ENCODE measurements at regions not wholly inside any gene's neighbourhood (a gene's known extent, or its start where the extent isn't known, plus 50 kb on each side); places are given as distances from the start of the nearest gene placed in this dataset.

DNA sequence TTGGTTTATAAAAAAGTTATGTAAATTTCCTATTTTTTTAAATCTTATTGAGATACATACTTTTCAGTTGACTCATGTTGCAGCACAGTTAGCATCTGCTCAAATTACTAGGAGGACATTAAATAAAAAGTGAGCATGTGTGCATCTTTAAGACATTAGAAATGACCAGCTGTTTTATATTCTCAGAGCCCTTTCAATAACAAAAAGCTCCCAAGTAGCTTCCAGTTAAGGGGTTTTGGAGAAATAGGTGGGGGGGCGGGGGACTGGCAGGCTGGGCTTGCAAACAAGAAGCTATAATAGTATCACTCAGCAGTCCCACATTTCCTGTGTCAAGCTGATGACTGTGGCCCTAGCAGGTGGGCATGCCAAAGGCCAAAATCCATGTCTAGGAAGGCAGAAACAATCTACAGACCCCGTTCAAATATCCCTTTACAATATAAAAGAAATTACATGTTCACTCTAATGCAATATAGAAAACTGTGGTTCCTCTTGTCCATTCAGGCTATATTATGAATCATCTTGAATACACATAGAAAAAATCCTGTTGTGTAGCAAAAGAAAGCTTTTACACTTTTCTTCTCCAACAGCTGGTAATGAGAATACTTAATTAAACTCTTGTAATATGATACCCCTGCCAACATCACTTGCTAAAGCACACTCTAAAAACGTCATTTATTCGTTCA lies 1713.2 kb upstream of the SLC10A2 start:
- Histone ChIP-seq H3K79me2 (ENCODE audit: low read length) (no peaks in the 10 kb centered on the region), H3K4me1 (ENCODE audit: low read length) (no peaks in the 10 kb centered on the region), H3K27ac (ENCODE audit: low read length) (no peak overlapping the region), H3K4me2 (ENCODE audit: low read length) (no peak overlapping the region), H3K4me3 (ENCODE audit: low read length) (no peak overlapping the region), H2AFZ (ENCODE audit: low read depth, low read length) (0 out of 2 replicates have a peak overlapping the region, but pooled peaks have one; percentile 25), H3K27me3 (ENCODE audit: low read depth, low read length) (no peaks in the 10 kb centered on the region), H3K9ac (ENCODE audit: low read length) (no peak overlapping the region), H3K9me3 (ENCODE audit: insufficient read depth, low read length) (no peaks in the 10 kb centered on the region), H4K20me1 (ENCODE audit: insufficient read depth, low read length) (no peaks in the 10 kb centered on the region), H3K36me3 (replicated peaks; ENCODE audit: low read depth, low read length) (no peaks in the 10 kb centered on the region)
- TF ChIP-seq EZH2phosphoT487 (IDR thresholded peaks at IDR 0.05; ENCODE audit: low read depth) (no peak), CTCF (IDR thresholded peaks at IDR 0.05; ENCODE audit: low read depth, low read length) (no peak)

GRCh38 chr13:104773775-104774174 lies 1707.6 kb upstream of the SLC10A2 start:
- Histone ChIP-seq H3K4me2 (ENCODE audit: low read length) (peak overlapping the region; percentile 27; the same call in 1 of the 2 replicates), H3K79me2 (ENCODE audit: low read length) (no peaks in the 10 kb centered on the region)
- peak; percentile 74 for TF ChIP-seq CTCF (IDR thresholded peaks at IDR 0.05; ENCODE audit: low read depth, low read length)
- TF ChIP-seq EZH2phosphoT487 (IDR thresholded peaks at IDR 0.05; ENCODE audit: low read depth) = no peak

DNA sequence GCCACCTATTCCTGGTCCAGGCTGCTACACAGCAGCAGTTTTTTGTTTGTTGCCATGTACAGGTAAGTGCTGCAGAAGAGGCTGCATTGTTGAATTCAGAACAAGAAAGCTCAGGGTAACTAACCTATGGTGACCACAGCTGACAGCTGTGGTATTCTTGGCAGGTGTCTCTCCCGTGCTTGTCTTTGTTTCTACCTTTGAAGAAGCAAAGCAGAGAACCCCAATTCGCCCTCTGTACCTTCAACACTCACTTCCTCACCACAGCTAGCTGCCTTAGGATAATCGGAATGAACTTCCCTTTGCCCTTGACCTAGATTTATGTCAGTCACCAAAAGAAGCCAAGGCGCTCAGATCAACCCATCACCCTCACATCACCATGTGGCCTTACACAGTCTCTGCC lies 1703.3 kb upstream of the SLC10A2 start:
- no peak overlapping the region for H2AFZ ChIP-seq (ENCODE audit: low read depth, low read length)
- H3K79me2 ChIP-seq (ENCODE audit: low read length) = no peaks in the 10 kb centered on the region
- no peak overlapping the region for H3K27ac ChIP-seq (ENCODE audit: low read length)
- no peaks in the 10 kb centered on the region for H3K36me3 ChIP-seq (replicated peaks; ENCODE audit: low read depth, low read length)
- H3K4me3 ChIP-seq (ENCODE audit: low read length) = no peak overlapping the region
- no peaks in the 10 kb centered on the region for H3K9me3 ChIP-seq (ENCODE audit: insufficient read depth, low read length)
- no peaks in the 10 kb centered on the region for H3K4me1 ChIP-seq (ENCODE audit: low read length)
- no peak overlapping the region for H3K4me2 ChIP-seq (ENCODE audit: low read length)
- TF ChIP-seq EZH2phosphoT487 (IDR thresholded peaks at IDR 0.05; ENCODE audit: low read depth) (no peak), CTCF (IDR thresholded peaks at IDR 0.05; ENCODE audit: low read depth, low read length) (no peak)
- H3K9ac ChIP-seq (ENCODE audit: low read length) = no peak overlapping the region
- no peaks in the 10 kb centered on the region for H3K27me3 ChIP-seq (ENCODE audit: low read depth, low read length)
- no peaks in the 10 kb centered on the region for H4K20me1 ChIP-seq (ENCODE audit: insufficient read depth, low read length)

More at GRCh38 chr13:104773775-104774174, 1707.6 kb upstream of the SLC10A2 start:
- H3K9me3 ChIP-seq (ENCODE audit: insufficient read depth, low read length) = no peaks in the 10 kb centered on the region
- no peak overlapping the region for H3K27ac ChIP-seq (ENCODE audit: low read length)
- H3K27me3 ChIP-seq (ENCODE audit: low read depth, low read length) = no peaks in the 10 kb centered on the region
- no peaks in the 10 kb centered on the region for H4K20me1 ChIP-seq (ENCODE audit: insufficient read depth, low read length)
- H3K36me3 ChIP-seq (replicated peaks; ENCODE audit: low read depth, low read length) = no peaks in the 10 kb centered on the region
- no peak overlapping the region for H2AFZ ChIP-seq (ENCODE audit: low read depth, low read length)
- no peak overlapping the region for H3K4me3 ChIP-seq (ENCODE audit: low read length)
- H3K4me1 ChIP-seq (ENCODE audit: low read length) = no peaks in the 10 kb centered on the region
- no peak overlapping the region for H3K9ac ChIP-seq (ENCODE audit: low read length)

DNA sequence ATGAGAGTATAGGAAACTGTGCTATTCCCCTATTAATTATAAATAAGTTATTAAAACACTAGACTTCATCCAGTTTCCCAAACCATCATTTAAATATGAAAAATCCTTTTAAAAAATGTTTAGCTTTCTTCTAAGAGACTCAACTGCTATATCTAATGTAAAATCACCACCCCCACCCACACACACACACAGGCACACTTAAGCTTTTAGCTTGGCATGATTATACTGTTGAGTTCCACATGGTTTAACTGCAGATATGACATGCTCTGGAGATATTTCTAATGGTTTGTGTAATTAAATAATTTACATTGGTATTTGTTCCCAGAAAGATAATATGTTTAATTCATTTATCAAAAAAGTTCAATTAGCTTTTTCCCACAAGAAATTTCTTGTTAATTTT lies 1700.1 kb upstream of the SLC10A2 start:
- Histone ChIP-seq H2AFZ (ENCODE audit: low read depth, low read length) (no peak overlapping the region), H3K79me2 (ENCODE audit: low read length) (no peaks in the 10 kb centered on the region), H3K9ac (ENCODE audit: low read length) (no peak overlapping the region), H3K9me3 (ENCODE audit: insufficient read depth, low read length) (no peaks in the 10 kb centered on the region), H3K27me3 (ENCODE audit: low read depth, low read length) (no peaks in the 10 kb centered on the region), H3K27ac (ENCODE audit: low read length) (no peak overlapping the region), H3K4me1 (ENCODE audit: low read length) (no peaks in the 10 kb centered on the region), H3K4me3 (ENCODE audit: low read length) (no peak overlapping the region), H4K20me1 (ENCODE audit: insufficient read depth, low read length) (no peaks in the 10 kb centered on the region), H3K4me2 (ENCODE audit: low read length) (no peak overlapping the region), H3K36me3 (replicated peaks; ENCODE audit: low read depth, low read length) (no peaks in the 10 kb centered on the region)
- TF ChIP-seq CTCF (IDR thresholded peaks at IDR 0.05; ENCODE audit: low read depth, low read length) = no peak
- TF ChIP-seq EZH2phosphoT487 (IDR thresholded peaks at IDR 0.05; ENCODE audit: low read depth) = no peak

Data from OCI-LY3 (cell line).